ENCODE measurements at regions not wholly inside any gene's neighbourhood (a gene's known extent, or its start where the extent isn't known, plus 50 kb on each side); places are given as distances from the start of the nearest gene placed in this dataset.

- Histone ChIP-seq H3K9me3 (ENCODE audit: control insufficient read depth in 4 of 4, insufficient read depth in 3 of 4, low read length in 3 of 4) (no peaks in the 10 kb centered on the region), H3K27me3 (ENCODE audit: control insufficient read depth in 3 of 3, insufficient read depth in 3 of 3, low read length in 2 of 3) (no peaks in the 10 kb centered on the region), H3K36me3 (ENCODE audit: control insufficient read depth in 4 of 4, insufficient read depth in 4 of 4, low read length in 4 of 4) (no peaks in the 10 kb centered on the region), H3K4me3 (no peak overlapping the region), H3K27ac (ENCODE audit: low read depth in 1 of 2, low read length in 1 of 2) (no peak overlapping the region), H3K9ac (ENCODE audit: insufficient read depth in 1 of 2, low read length in 2 of 2) (no peak overlapping the region), H3K4me1 (ENCODE audit: control insufficient read depth in 5 of 5, insufficient read depth in 5 of 5, low read length in 5 of 5) (no peaks in the 10 kb centered on the region)
- WGBS, 2 donors, result 59 to 84% methylated on average over 1 of the region's 1 CpG
- TF ChIP-seq, protein P1, sequence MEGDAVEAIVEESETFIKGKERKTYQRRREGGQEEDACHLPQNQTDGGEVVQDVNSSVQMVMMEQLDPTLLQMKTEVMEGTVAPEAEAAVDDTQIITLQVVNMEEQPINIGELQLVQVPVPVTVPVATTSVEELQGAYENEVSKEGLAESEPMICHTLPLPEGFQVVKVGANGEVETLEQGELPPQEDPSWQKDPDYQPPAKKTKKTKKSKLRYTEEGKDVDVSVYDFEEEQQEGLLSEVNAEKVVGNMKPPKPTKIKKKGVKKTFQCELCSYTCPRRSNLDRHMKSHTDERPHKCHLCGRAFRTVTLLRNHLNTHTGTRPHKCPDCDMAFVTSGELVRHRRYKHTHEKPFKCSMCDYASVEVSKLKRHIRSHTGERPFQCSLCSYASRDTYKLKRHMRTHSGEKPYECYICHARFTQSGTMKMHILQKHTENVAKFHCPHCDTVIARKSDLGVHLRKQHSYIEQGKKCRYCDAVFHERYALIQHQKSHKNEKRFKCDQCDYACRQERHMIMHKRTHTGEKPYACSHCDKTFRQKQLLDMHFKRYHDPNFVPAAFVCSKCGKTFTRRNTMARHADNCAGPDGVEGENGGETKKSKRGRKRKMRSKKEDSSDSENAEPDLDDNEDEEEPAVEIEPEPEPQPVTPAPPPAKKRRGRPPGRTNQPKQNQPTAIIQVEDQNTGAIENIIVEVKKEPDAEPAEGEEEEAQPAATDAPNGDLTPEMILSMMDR (IDR thresholded peaks at IDR 0.05; ENCODE audit: control extremely low read depth, extremely low read depth), result no peak
- DNase-seq, result no peak
- ATAC-seq (ENCODE audit: insufficient read depth, low FRiP score), result no peak
Observed at GRCh38 chr5:12284604-12285003, 380.4 kb upstream of the CTNND2 start.

DNA sequence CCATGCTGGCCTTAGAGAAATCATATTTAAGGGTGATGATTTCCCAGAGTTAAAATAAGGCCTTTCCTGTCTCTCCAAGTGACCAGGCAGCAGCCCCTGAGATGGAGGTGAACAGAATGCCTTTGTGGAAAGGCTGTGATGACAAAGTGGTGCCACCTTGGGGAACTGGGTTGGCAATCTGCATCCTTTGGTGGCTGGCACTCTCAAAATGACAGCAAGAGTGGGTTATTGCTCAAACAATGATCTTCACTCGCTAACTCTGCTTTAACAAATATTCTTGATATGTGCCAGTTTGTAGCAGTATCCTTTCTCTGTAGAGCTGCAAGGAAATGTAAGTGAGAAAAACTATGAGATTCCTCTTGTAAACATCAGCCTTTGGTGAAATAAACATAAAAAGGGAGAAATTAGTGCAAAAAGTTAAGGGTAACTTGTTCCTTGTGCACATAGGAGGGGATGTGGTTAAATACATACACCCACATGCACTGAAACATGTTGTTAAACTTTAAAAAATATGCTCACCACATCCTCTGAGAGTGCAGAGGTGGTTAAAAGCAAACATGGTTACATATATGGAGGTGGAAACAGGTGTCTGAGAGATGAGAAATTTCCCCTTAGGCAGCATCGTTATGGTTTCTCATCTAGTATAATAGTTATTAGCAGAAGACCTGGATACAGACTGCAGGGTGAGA lies 373.4 kb upstream of the CTNND2 start:
- no peak overlapping the region for H3K9ac ChIP-seq (ENCODE audit: insufficient read depth in 1 of 2, low read length in 2 of 2)
- TF ChIP-seq, protein P1 (IDR thresholded peaks at IDR 0.05; ENCODE audit: control extremely low read depth, extremely low read depth), result no peak

DNA sequence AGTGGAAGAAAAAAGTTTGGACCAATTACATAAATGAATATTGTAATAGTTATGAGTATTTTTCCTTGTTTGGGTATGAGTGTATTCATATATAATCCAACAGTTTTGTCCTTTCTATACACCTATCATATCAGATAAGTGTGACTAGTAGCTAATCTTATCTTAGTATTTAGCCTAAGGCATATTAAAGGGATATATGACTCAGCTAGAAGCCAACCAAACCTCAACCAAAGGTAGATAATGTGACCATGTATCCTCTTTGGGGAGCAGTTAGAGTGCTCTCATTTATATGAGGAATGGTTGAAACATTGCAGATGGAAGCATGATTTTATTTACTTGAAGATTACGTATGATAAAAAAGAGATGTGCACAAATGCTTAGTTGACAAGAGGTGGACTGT lies 370.0 kb upstream of the CTNND2 start:
- Histone ChIP-seq H3K27ac (ENCODE audit: low read depth in 1 of 2, low read length in 1 of 2) (no peak overlapping the region), H3K9me3 (ENCODE audit: control insufficient read depth in 4 of 4, insufficient read depth in 3 of 4, low read length in 3 of 4) (no peaks in the 10 kb centered on the region), H3K27me3 (ENCODE audit: control insufficient read depth in 3 of 3, insufficient read depth in 3 of 3, low read length in 2 of 3) (no peaks in the 10 kb centered on the region), H3K36me3 (ENCODE audit: control insufficient read depth in 4 of 4, insufficient read depth in 4 of 4, low read length in 4 of 4) (no peaks in the 10 kb centered on the region), H3K4me1 (ENCODE audit: control insufficient read depth in 5 of 5, insufficient read depth in 5 of 5, low read length in 5 of 5) (no peaks in the 10 kb centered on the region), H3K4me3 (no peak overlapping the region), H3K9ac (ENCODE audit: insufficient read depth in 1 of 2, low read length in 2 of 2) (no peak overlapping the region)
- 84 to 92% methylated on average over 1 of the region's 1 CpG for WGBS, 2 donors
- ATAC-seq (ENCODE audit: insufficient read depth, low FRiP score) (no peak), DNase-seq (no peak)
- TF ChIP-seq, protein P1 (IDR thresholded peaks at IDR 0.05; ENCODE audit: control extremely low read depth, extremely low read depth), result no peak

More for the DNA sequence above, 373.4 kb upstream of the CTNND2 start:
- Histone ChIP-seq H3K4me1 (ENCODE audit: control insufficient read depth in 5 of 5, insufficient read depth in 5 of 5, low read length in 5 of 5) (no peaks in the 10 kb centered on the region), H3K4me3 (no peak overlapping the region), H3K36me3 (ENCODE audit: control insufficient read depth in 4 of 4, insufficient read depth in 4 of 4, low read length in 4 of 4) (no peaks in the 10 kb centered on the region), H3K27ac (ENCODE audit: low read depth in 1 of 2, low read length in 1 of 2) (no peak overlapping the region), H3K27me3 (ENCODE audit: control insufficient read depth in 3 of 3, insufficient read depth in 3 of 3, low read length in 2 of 3) (no peaks in the 10 kb centered on the region), H3K9me3 (ENCODE audit: control insufficient read depth in 4 of 4, insufficient read depth in 3 of 4, low read length in 3 of 4) (no peaks in the 10 kb centered on the region)
- ATAC-seq (ENCODE audit: insufficient read depth, low FRiP score) (no peak), DNase-seq (no peak)
- 78 to 82% methylated on average over 2 of the region's 2 CpGs for WGBS, 2 donors

- Histone ChIP-seq H3K9me3 (ENCODE audit: control insufficient read depth in 4 of 4, insufficient read depth in 3 of 4, low read length in 3 of 4) (no peaks in the 10 kb centered on the region), H3K4me1 (ENCODE audit: control insufficient read depth in 5 of 5, insufficient read depth in 5 of 5, low read length in 5 of 5) (no peaks in the 10 kb centered on the region), H3K4me3 (no peak overlapping the region), H3K27ac (ENCODE audit: low read depth in 1 of 2, low read length in 1 of 2) (no peak overlapping the region), H3K9ac (ENCODE audit: insufficient read depth in 1 of 2, low read length in 2 of 2) (no peak overlapping the region), H3K27me3 (ENCODE audit: control insufficient read depth in 3 of 3, insufficient read depth in 3 of 3, low read length in 2 of 3) (no peaks in the 10 kb centered on the region), H3K36me3 (ENCODE audit: control insufficient read depth in 4 of 4, insufficient read depth in 4 of 4, low read length in 4 of 4) (no peaks in the 10 kb centered on the region)
- TF ChIP-seq, protein P1 (IDR thresholded peaks at IDR 0.05; ENCODE audit: control extremely low read depth, extremely low read depth), result no peak
- DNase-seq, result no peak
- WGBS, 2 donors, result 61 to 64% methylated on average over 5 of the region's 5 CpGs
- ATAC-seq (ENCODE audit: insufficient read depth, low FRiP score), result no peak
Observed at GRCh38 chr5:12272389-12272788, 368.1 kb upstream of the CTNND2 start.

All from lung (tissue), 11 donors.